Astrocyte (in vitro differentiated cells and primary cell): ENCODE measurements at regions not wholly inside any gene's neighbourhood (a gene's known extent, or its start where the extent isn't known, plus 50 kb on each side); places are given as distances from the start of the nearest gene placed in this dataset.

ENCODE experiments used
- DNase-seq: peaks from one replicate; pipeline ENCODE4 v3.0.0-alpha.2; 2010; ENCODE audit warnings: low read depth
- FAIRE-seq: peaks from 2 replicates; lab custom pipeline; 2011; peaks lifted over from hg19 to GRCh38; lab: Jason Lieb, UNC
- H2AFZ ChIP-seq: 2 replicates; pipeline ENCODE4 v1.6.0; 2012; ENCODE audit warnings: low read depth, low read length, inconsistent platforms
- H3K27ac ChIP-seq: 2 replicates; pipeline ENCODE4 v1.5.1; 2011; ENCODE audit warnings: low read depth, low read length, inconsistent platforms
- H3K27me3 ChIP-seq: 2 replicates; pipeline ENCODE4 v1.6.0; 2011; ENCODE audit warnings: low read length, inconsistent platforms; ENCODE audit not compliant: insufficient read depth
- H3K36me3 ChIP-seq: 2 replicates; pipeline ENCODE4 v1.5.1; 2011; ENCODE audit warnings: low read length, inconsistent platforms; ENCODE audit not compliant: insufficient read depth
- H3K4me1 ChIP-seq: 2 replicates; pipeline ENCODE4 v1.5.1; 2011; ENCODE audit warnings: low read length, inconsistent platforms; ENCODE audit not compliant: insufficient read depth
- H3K4me2 ChIP-seq: 2 replicates; pipeline ENCODE4 v1.6.0; 2012; ENCODE audit warnings: low read length, inconsistent platforms
- H3K4me3 ChIP-seq: 2 replicates; pipeline ENCODE4 v1.5.1; 2011; ENCODE audit warnings: low read depth, mild to moderate bottlenecking, low read length, inconsistent platforms; ENCODE audit not compliant: insufficient read depth
- H3K79me2 ChIP-seq: 2 replicates; pipeline ENCODE4 v1.6.0; 2012; ENCODE audit warnings: mild to moderate bottlenecking, low read length, inconsistent platforms; ENCODE audit not compliant: insufficient read depth
- H3K9ac ChIP-seq: 2 replicates; pipeline ENCODE4 v1.6.0; 2012; ENCODE audit warnings: mild to moderate bottlenecking, low read length, inconsistent platforms
- H3K9me3 ChIP-seq: 2 replicates; pipeline ENCODE4 v1.5.1; 2012; ENCODE audit warnings: low read depth, mild to moderate bottlenecking, low read length, inconsistent platforms; ENCODE audit not compliant: insufficient read depth
- H4K20me1 ChIP-seq: 2 replicates; pipeline ENCODE4 v1.6.0; 2012; ENCODE audit warnings: low read length, inconsistent platforms; ENCODE audit not compliant: insufficient read depth
- H3K27ac Mint-ChIP-seq: one replicate; pipeline ENCODE4 v1.8.0; 2021; ENCODE audit warnings: mild to moderate bottlenecking, mixed read lengths; ENCODE audit not compliant: unreplicated experiment
- H3K27me3 Mint-ChIP-seq: one replicate; pipeline ENCODE4 v1.8.0; 2021; ENCODE audit warnings: low read depth, mixed read lengths; ENCODE audit not compliant: unreplicated experiment
- H3K36me3 Mint-ChIP-seq: one replicate; pipeline ENCODE4 v1.8.0; 2021; ENCODE audit warnings: low read depth, mixed read lengths; ENCODE audit not compliant: unreplicated experiment
- H3K4me1 Mint-ChIP-seq: one replicate; pipeline ENCODE4 v1.8.0; 2021; ENCODE audit warnings: low read depth, mixed read lengths; ENCODE audit not compliant: unreplicated experiment
- H3K4me3 Mint-ChIP-seq: one replicate; pipeline ENCODE4 v1.8.0; 2021; ENCODE audit warnings: mild to moderate bottlenecking, moderate library complexity, mixed read lengths; ENCODE audit not compliant: unreplicated experiment
- H3K9me3 Mint-ChIP-seq: one replicate; pipeline ENCODE4 v1.8.0; 2021; ENCODE audit warnings: mild to moderate bottlenecking, mixed read lengths; ENCODE audit not compliant: unreplicated experiment
- CTCF ChIP-seq: IDR thresholded peaks from 2 replicates; pipeline ENCODE4 v1.5.1; 2011; ENCODE audit warnings: low read depth, mild to moderate bottlenecking, inconsistent platforms, low read length, moderate library complexity; ENCODE audit not compliant: insufficient read depth
- EZH2 ChIP-seq: IDR thresholded peaks from 2 replicates; pipeline ENCODE4 v1.6.1; 2012; ENCODE audit warnings: mild to moderate bottlenecking, low read length, inconsistent platforms; ENCODE audit not compliant: insufficient read depth

DNA sequence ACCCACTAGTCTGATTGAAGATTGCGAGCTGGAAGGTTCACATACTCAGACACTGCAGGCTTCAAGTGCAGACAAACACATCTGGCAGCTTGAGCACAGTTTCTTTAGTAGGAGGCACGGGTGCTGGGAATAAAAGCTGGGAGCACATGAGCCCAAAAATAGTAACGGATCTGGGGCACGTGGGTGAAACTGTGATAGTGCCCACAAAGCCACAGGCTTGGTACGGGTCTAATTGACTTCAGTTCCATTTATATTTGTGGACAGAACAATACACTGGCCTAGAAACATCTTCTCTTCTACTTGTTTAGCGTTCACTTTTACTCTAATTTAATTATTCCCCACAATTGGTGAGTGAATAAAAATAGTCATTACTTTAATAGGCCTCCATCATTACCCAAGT is 2370.7 kb downstream of the PCDH7 start:
- no peaks in the 10 kb centered on the region for H3K9me3 Mint-ChIP-seq
- DNase-seq (no peak), FAIRE-seq (no peak)
- Histone ChIP-seq H3K4me2 (no peak overlapping the region), H3K27ac (peak overlapping the region; percentile 22), H3K4me1 (peaks cover 4% of the 10 kb centered on the region), H3K79me2 (no peaks in the 10 kb centered on the region), H3K27me3 (no peaks in the 10 kb centered on the region), H4K20me1 (no peaks in the 10 kb centered on the region), H3K36me3 (no peaks in the 10 kb centered on the region), H3K4me3 (no peak overlapping the region), H3K9ac (no peak overlapping the region), H2AFZ (peak overlapping the region; percentile 13), H3K9me3 (no peaks in the 10 kb centered on the region)
- H3K4me3 Mint-ChIP-seq = no peak overlapping the region
- peaks cover 13% of the 10 kb centered on the region for H3K4me1 Mint-ChIP-seq
- no peaks in the 10 kb centered on the region for H3K27me3 Mint-ChIP-seq
- peak overlapping the region; percentile 97 for H3K27ac Mint-ChIP-seq
- TF ChIP-seq EZH2 (no peak), CTCF (no peak)
- no peaks in the 10 kb centered on the region for H3K36me3 Mint-ChIP-seq

DNA sequence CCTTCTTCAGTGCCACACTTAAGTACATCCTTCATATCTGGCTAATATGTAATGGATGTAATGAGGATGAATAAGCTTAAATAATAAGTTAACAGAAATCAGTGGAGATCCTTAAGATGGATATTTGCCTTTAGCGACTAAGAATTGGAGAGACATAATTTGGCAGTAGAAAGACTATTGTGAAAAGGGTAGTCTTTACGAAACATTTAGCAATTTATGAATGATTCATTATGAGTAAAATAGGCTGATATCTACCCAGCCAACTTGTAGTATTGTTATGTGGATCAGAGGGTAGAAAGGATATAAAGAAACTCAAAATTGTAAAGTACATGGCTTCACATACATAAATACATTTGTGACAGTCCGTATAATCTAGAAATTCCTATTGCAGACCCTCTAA is 2371.8 kb downstream of the PCDH7 start:
- H4K20me1 ChIP-seq = no peaks in the 10 kb centered on the region
- no peak overlapping the region for H3K9ac ChIP-seq
- Mint-ChIP-seq H3K36me3 (no peaks in the 10 kb centered on the region), H3K4me3 (no peak overlapping the region), H3K4me1 (peaks cover 8% of the 10 kb centered on the region), H3K27ac (no peak overlapping the region), H3K9me3 (no peaks in the 10 kb centered on the region), H3K27me3 (no peaks in the 10 kb centered on the region)
- H3K27me3 ChIP-seq = no peaks in the 10 kb centered on the region
- DNase-seq (no peak), FAIRE-seq (no peak)
- no peak overlapping the region for H3K27ac ChIP-seq
- no peaks in the 10 kb centered on the region for H3K36me3 ChIP-seq
- peaks cover 4% of the 10 kb centered on the region for H3K4me1 ChIP-seq
- H3K4me3 ChIP-seq = no peak overlapping the region
- no peak overlapping the region for H2AFZ ChIP-seq
- no peaks in the 10 kb centered on the region for H3K79me2 ChIP-seq
- TF ChIP-seq EZH2 (no peak), CTCF (no peak)
- no peak overlapping the region for H3K4me2 ChIP-seq
- no peaks in the 10 kb centered on the region for H3K9me3 ChIP-seq

- no peaks in the 10 kb centered on the region for H3K79me2 ChIP-seq
- H3K36me3 ChIP-seq = no peaks in the 10 kb centered on the region
- no peak overlapping the region for H3K9ac ChIP-seq
- H3K4me3 Mint-ChIP-seq = no peak overlapping the region
- no peaks in the 10 kb centered on the region for H3K27me3 Mint-ChIP-seq
- peaks cover 20% of the 10 kb centered on the region for H3K4me1 Mint-ChIP-seq
- H3K4me2 ChIP-seq = no peak overlapping the region
- H3K36me3 Mint-ChIP-seq = no peaks in the 10 kb centered on the region
- DNase-seq = peak; percentile 49
- no peaks in the 10 kb centered on the region for H3K9me3 ChIP-seq
- H4K20me1 ChIP-seq = no peaks in the 10 kb centered on the region
- peak overlapping the region; percentile 37 for H3K27ac Mint-ChIP-seq
- no peak overlapping the region for H3K27ac ChIP-seq
- H3K4me1 ChIP-seq = no peaks in the 10 kb centered on the region
- H3K9me3 Mint-ChIP-seq = no peaks in the 10 kb centered on the region
- H3K27me3 ChIP-seq = no peaks in the 10 kb centered on the region
- no peak overlapping the region for H3K4me3 ChIP-seq
- FAIRE-seq = no peak
- no peak overlapping the region for H2AFZ ChIP-seq
- no peak for TF ChIP-seq EZH2
- TF ChIP-seq CTCF = no peak
Observed at GRCh38 chr4:33104273-33104672, 2384.1 kb downstream of the PCDH7 start.
